GM19372 (cell line): ENCODE measurements at regions not wholly inside any gene's neighbourhood (a gene's known extent, or its start where the extent isn't known, plus 50 kb on each side); places are given as distances from the start of the nearest gene placed in this dataset.

ENCODE experiments used
- ATAC-seq: cut with Tn5 transposase; IDR thresholded peaks from one replicate; pipeline ENCODE4 v1.9.1; 2021; ENCODE audit warnings: mild to moderate bottlenecking, low read depth, moderate library complexity; ENCODE audit not compliant: unreplicated experiment

DNA sequence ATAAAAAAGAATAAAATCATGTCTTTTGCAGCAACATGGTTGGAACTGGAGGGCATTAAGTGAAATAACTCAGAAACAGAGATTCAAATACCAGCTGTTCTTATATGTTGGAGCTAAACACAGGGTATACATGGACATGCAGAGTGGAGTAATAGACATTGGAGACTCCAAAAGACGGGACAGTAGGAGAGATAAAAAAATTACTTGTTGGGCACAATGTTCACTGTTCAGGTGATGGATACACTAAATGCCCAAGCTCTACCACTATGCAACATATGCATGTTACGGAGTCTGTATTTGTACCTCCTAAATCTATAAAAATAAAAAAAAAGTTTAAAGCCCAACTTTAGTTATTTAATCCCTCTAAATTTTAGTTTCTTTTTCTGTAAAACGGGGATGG is 184.6 kb upstream of the TPK1 start:
- ATAC-seq = no peak

DNA sequence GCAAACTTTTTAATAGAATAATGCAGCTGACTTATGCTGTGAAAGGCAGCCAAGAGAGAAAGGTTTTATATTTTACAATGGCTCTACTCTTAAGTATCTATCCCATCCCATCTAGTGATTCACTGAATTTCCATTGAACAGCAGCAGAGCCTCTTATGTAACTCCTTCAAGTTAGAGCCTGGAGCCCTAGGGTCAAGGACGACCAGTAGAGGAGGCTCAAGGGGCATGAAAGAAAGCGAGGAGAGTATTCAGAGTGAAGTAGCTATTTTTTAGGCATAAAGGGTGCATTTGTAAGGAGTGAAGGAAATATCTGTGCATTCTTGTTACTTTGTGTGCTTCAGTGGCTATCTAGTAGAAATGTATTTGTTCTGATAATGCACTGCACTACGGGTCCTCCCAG is 180.2 kb upstream of the TPK1 start:
- ATAC-seq = no peak

DNA sequence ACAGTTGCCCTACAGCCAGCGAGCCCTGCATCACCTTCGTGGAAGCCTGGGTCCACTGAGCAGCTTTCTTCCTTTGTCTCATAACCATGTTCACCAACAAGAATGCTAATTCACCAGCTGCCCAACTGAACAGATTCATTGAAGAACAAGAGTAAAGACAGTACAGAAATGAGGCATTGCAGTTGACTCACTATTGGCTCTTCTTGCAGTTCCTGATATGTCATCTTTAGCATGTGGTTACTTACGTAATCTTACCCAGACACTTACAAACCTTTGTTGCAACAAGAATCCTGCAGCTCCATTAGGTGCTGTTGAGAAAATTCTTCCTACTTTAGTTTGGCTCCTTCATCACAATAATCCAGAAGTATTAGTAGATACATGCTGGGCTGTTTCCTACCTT is 174.0 kb upstream of the TPK1 start:
- ATAC-seq = no peak

DNA sequence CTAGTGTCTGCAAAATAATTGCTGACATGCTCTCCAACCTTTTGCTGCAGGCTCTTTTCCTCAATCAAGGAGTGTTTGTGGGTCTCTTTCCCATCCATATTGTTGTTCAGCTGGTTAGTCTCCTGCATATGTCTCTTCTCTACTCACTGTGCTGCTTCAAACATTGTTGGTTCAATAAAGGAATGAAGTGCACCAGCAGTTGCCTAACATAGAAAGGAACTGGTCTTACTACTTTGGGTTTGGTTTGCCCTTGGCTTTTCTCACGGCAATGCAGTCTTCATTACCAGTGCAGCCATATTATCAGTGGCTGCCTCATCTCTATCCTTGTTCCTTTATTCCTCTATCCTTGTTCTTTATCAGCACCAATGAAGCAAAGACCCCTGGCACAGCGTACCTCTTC is 169.7 kb upstream of the TPK1 start:
- ATAC-seq = no peak

DNA sequence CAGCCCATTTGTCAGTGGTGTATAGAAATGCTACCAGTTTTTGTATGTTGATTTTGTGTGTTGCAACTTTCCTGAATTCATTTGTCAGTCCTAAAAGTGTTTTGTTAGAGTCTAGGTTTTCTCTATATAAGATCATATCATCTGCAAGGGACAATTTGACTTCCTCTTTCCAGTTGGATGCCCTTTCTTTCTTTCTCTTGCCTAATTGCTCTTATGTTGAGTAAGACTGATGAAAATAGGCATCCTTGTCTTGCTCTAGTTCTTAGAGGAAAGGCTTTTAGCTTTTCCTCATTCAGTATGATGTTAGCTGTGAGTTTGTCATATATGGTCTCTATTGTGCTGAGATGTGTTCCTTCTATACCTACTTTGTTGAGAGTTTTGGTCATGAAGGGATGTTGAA is 161.7 kb upstream of the TPK1 start:
- no peak for ATAC-seq

DNA sequence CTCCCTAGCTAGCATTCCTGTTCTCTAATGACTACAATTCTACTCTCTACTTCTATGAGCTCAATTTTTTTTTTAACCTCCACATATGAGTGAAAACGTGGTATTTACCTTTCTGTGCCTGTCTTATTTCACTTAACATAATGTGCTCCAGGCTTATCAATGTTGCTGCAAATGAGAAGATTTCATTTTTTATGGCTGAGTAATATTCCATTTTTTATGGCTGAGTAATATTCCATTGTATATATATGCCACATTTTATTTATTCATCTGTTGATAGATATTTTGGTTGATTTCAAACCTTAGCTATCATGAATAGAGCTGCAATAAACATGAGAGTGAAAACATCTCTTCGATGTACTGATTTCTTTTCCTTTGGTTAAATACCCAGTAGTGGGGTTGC is 159.6 kb upstream of the TPK1 start:
- ATAC-seq = no peak

DNA sequence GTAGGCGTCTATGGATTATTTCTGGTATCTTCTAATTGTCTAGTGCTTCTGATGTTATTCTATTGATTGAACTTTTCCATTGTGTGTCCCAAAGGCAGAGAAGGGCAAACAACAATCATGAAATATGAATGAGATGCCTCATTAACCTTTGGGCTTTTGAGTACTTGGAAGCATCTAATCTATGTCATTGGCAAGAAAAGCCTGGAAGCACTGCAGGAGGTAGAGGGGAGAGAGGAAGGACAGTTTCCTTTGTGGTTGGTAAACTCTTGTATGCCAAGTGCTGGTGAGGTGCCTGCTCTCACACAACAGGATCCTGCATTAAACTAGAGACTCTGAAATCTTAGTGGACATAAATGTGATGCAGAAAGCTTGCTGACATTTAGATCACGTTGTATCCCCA is 155.2 kb upstream of the TPK1 start:
- ATAC-seq = no peak

DNA sequence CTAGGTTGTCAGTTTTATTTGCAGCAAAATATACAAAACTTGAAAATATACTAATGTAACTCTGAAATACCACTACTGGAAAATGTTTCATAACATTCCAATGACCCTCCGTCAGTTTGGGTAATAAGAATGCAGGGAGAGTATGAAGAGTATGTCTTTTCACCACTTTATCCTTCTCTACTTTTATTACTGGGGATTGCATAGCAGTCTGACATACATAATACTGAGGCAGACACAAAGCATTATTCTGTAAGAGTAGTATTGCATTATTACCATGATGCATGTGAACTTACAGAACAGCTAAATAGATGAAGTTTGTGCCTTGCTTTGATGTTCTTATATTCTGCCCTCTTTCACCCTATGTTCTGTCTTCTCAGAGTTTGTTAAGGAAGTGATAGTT is 151.8 kb upstream of the TPK1 start:
- no peak for ATAC-seq

DNA sequence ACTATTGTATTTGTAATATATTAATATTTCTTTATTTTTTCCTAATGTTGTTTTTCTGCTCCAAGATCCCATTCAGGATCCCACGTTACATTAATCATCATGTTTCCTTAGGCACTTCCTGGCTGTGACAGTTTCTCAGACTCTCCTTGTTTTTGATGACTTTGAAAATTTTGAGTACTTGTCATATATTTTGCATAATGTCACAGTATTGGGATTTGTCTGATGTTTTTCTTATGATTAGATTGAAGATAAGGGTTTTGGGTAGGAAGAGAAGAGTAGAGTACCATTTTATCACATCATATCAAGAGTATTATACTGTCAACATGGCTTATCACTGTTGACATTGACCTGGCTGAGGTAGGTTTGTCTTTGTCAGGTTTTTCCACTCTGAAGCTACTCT is 146.3 kb upstream of the TPK1 start:
- ATAC-seq = no peak

DNA sequence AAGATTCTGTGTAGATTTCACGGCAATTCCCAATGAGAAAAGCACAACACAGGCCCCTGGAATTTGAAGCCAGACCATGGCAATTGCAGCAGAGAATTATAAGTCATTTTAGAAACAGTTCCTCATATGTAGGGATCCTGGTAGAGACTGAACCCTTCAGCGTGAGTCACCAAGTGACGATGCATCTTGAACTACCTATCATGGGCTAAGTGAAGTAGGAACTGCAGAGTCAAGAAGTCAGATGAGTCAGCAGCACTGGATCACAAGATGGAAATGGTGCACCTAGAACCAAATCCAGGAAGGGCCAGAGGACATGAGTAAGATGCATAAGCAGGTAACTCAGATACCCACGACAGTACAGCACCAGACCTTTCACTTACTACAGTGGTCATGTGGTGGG is 140.0 kb upstream of the TPK1 start:
- ATAC-seq = no peak

DNA sequence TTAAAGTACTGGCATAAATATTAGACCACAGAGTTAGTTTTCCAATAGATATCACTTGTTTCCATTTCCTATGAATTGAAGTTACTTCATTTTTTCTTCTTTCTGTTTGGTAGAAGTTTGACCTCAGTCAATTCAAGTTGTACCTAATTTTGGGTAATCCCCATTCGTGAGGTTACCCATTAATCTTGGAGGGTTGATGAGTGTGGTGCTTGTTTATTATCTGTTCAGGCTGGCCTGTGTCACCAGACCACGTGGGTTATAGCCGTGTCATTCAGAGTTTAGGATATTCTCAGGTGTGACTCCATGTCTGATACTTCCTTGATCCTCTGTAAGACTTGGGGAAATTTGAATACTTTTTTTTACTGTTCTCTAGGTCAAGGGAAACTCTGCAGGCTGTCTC is 133.9 kb upstream of the TPK1 start:
- ATAC-seq = no peak

DNA sequence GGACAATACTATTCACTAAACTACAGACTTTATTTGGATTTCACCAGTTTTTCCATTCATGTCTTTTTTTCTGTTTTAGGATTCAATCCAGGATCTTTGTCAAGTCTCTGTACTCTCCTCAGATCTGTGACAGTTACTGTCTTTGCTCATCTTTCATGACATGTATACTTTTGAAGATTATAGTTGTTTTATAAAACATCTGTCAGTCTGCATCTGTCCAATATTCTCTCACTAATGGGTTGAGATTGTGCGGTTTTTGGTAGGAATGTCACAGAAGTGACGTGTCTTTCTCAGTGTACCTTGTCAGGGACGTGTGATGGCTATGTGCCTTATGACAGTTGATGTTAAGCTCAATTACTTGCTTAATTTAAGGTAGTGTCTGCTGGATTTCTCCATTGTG is 124.9 kb upstream of the TPK1 start:
- no peak for ATAC-seq

DNA sequence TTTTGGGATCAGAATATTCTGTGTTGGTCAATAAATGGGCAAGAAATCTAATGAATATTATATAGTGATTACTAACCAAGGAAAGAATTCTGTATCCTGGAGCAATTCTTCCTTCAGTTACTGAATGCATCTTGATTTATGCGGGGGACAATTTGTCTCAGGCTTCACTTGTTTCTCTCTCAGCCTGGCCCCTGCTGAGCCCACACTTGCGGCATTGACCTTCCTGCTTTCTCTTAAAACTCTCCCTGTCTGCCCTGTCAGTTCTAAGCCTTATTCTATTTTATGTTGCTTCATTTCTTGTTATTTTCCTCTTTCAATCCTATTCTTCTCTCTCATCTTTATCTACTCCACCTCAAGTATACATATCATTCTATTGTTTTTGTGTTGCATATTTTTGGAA is 122.1 kb upstream of the TPK1 start:
- no peak for ATAC-seq

DNA sequence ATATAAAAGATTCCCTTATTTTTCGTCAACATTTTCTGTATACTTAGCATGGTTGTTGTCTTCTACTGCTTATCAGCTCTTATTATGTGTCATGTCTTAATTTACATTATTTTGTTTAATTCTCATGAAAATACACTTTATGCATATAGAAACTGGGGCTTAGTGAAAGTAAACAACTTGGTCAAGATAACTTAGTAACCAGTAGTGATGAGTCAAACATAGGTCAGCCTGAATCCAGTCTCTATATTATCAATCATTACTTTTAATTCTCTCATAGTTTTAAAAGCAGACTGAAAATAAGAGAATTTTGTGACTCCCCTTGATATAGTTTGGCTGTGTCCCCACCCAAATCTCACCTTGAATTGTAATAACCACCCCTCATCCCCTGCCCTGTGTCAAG is 119.6 kb upstream of the TPK1 start:
- ATAC-seq = no peak

DNA sequence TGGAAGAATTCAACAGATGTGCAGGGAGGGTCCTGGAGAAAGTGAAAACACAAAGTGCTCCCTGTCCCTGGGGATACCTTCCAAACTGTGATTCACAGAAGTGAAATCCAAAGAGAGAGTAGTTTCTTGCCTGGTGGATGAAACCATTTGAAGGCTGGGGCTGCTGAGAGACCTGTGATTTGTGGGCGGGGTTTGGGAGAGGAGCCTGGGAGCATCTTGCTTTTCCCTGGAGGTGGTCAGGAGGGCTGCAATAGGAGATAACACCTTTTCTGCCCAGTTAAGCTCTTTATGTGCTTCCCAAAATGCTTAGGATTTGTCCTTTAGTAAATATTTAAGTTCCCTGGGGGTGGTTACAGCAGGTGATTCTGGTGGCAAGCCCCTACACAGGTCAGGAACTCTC is 105.3 kb upstream of the TPK1 start:
- ATAC-seq = no peak

DNA sequence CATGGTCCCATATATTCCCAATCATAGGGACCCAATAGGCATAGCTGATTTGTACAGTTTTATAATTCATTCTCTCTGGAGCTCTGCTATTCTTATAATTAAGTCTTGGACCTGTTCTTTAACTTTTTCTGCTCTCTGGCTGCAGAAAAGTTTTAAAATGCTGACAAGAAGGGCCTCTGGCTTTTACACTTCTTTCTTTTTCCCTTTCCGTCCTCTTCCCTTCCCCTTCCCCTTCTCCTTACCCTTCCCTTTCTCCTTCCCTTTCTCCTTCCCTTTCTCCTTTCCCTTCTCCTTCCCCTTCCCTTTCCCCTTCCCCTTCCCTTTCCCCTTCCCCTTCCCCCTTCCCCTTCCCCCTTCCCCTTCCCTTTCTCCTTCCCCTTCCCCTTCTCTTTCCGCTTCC is 101.3 kb upstream of the TPK1 start:
- ATAC-seq = no peak

DNA sequence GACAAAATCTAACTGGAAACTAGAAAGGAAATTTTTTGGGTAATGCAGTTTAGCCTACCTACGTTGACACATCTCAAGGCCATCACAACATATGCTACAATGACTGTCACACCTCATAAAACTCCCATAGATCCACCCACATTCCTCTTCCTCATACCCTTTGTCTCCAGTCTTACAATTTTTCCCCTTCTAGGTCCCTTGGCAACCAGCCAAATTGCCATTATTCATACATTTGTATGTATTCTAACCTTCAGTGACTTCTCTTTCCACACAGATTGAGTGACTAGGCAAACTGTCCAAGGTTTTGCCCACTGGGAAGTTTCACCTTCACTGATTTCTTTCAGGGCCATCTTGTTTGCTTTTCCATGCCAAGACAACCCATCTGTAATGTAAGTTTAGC is 100.5 kb upstream of the TPK1 start:
- ATAC-seq = no peak

DNA sequence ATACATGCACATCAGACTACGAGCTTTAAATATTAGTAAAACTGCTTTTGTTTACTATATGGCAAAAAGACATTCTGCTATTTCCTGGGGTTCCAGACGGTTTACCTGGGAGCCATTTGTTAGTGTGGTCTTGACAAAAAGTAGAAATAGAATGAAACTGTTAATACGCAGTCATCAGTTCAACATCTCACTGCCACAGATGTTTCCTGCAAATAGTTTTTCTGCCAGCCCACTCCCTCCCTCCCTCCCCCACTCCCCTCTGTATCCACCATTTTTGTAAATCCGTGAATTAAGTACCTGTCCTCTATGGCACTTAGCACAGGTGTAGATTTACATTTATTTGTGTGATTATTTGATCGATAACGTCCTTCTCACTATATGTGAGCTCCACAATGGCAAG is 74.6 kb upstream of the TPK1 start:
- ATAC-seq = no peak

DNA sequence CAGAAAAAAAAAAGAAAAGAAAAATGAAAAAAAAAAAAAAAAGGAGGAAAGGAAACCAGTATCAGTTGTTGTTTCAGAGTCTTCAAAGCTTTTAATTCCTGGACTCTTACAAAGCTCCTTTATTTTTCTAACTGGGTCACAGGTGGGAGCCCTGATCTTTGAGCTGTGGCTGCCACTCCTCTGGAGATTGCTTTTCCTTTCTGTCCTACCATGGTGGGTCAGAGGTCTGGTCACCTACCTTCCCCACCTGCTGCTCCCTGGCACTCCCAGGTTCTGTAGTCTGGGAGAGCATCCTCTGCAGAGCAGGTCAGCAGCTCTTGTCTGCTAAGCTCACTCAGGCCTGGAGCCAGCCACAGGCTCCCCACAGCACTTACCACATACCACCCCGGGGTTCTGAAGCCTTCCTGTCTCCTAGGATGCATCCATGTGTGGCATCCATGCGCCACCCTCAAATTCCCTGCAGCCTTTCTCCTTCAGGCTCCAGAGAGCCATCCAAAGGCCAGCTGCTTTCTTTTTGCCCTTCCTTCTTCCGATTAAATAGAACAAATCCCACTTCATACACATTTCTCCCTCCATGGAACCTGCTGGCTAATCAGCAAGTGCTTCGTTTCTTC is 73.2 kb upstream of the TPK1 start:
- ATAC-seq = no peak

DNA sequence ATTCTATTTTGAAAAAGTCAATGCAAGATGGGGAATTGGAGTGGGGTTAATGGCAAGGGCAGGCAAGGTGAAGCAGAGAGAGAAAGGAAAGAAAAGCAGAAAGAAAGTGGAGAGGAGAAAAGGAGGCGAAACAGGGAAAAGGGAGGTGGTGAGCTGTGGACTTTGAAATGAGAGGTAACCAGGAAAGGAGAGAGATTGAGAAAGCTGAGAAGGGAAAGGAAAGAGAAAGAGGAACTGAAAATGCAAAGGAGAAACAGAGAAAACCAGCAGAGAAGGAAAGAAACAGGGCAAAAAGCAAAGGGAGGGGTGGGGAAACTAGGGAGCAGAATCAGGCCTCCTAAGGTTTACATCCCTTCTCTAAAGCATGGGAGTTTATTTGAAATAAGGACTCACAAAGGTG is 72.5 kb upstream of the TPK1 start:
- no peak for ATAC-seq

DNA sequence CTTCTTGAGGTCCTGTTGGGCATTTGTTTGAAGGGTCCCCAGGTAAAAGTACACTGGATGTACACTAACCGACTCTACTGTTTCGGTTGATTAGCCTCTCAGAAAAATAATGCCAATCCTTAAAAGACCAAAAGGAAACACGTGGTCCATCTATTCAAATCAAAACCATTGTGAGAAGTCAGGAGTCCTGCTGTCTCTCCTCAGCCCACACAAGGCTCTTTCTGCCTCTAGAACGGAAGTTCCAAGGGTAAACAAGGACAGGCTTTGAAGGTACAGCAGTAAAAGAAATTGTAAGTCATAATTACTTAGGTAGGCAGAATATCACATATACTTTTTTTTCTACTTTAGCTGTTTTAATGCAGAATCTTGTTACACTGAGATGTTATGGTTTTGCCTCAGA is 71.7 kb upstream of the TPK1 start:
- peak; percentile 78 for ATAC-seq

DNA sequence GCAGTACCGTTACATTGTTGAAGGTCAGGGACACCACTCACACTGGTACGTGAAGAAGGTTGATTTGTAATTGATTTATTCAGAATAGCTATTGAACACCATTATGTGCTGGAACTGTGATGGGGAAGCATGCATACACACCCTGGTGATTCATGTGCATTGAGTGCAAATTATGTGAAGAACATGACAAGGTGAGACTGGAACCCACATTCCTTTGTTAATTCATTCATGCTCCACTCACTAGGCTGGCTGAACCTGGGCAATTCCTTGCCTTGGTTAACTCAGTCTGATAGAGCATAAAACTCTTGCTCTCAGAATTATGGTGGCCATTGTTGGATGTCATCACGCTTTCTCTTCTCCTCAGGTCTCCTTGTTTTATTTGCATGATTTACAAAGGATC is 67.3 kb upstream of the TPK1 start:
- no peak for ATAC-seq

DNA sequence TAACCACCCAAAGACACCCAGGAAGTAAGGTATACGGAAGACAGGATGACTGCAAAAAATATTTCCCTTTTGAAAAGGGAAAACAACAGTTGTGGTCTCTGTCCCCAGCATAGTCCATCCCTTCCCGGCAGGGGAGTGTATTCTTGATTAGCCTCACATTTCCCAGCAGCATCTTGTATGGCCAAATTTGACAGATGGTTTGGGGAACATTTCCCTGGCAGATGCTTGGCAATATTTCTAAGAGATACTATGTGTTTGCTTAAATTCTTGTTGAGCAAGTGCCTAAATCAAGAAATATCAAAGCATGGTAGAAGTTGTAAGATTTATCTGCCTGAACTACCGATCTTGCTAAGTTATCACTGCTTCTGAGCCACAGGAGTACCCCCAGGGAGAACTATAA is 56.9 kb upstream of the TPK1 start:
- ATAC-seq = no peak
